ENCODE measurements at regions not wholly inside any gene's neighbourhood (a gene's known extent, or its start where the extent isn't known, plus 50 kb on each side); places are given as distances from the start of the nearest gene placed in this dataset.

- TF ChIP-seq, protein P1, sequence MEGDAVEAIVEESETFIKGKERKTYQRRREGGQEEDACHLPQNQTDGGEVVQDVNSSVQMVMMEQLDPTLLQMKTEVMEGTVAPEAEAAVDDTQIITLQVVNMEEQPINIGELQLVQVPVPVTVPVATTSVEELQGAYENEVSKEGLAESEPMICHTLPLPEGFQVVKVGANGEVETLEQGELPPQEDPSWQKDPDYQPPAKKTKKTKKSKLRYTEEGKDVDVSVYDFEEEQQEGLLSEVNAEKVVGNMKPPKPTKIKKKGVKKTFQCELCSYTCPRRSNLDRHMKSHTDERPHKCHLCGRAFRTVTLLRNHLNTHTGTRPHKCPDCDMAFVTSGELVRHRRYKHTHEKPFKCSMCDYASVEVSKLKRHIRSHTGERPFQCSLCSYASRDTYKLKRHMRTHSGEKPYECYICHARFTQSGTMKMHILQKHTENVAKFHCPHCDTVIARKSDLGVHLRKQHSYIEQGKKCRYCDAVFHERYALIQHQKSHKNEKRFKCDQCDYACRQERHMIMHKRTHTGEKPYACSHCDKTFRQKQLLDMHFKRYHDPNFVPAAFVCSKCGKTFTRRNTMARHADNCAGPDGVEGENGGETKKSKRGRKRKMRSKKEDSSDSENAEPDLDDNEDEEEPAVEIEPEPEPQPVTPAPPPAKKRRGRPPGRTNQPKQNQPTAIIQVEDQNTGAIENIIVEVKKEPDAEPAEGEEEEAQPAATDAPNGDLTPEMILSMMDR (IDR thresholded peaks at IDR 0.05; ENCODE audit: extremely low read depth, missing control alignments), result no peak
- no peak for DNase-seq (ENCODE audit: low spot score)
These were observed 245.7 kb downstream of the COL4A1 start for GRCh38 chr13:110061270-110061669.

DNA sequence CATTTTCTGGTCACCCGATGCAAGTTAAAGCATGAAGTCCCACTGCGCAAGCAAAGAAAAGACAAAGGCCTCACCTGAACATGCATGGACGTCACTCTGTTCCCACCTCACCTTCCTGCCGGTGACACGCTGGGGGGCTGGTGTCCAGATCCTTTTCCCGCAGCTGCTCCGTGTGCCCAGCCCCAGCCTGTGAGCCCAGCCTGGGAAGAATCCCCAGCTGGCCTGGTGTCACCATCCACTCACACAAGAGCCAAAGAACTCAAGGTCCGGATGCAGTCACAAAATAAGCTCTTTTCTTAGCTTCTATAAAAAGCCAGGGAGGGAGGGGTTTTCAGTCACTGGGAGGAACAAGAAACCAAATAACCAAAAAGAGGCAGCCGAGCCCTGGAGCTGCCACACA lies 249.9 kb downstream of the COL4A1 start:
- TF ChIP-seq, protein P1 (IDR thresholded peaks at IDR 0.05; ENCODE audit: extremely low read depth, missing control alignments), result no peak

GRCh38 chr13:110056640-110057039 lies 250.3 kb downstream of the COL4A1 start:
- no peak for DNase-seq (ENCODE audit: low spot score)
- TF ChIP-seq, protein P1 (IDR thresholded peaks at IDR 0.05; ENCODE audit: extremely low read depth, missing control alignments), result no peak

More for the DNA sequence above, 249.9 kb downstream of the COL4A1 start:
- DNase-seq (ENCODE audit: low spot score), result no peak

- TF ChIP-seq, protein P1 (IDR thresholded peaks at IDR 0.05; ENCODE audit: extremely low read depth, missing control alignments), result no peak
- peak; percentile 21 for DNase-seq (ENCODE audit: low spot score)
These were observed 251.9 kb downstream of the COL4A1 start for GRCh38 chr13:110055089-110055488.

- no peak for DNase-seq (ENCODE audit: low spot score)
- TF ChIP-seq, protein P1 (IDR thresholded peaks at IDR 0.05; ENCODE audit: extremely low read depth, missing control alignments), result no peak
These were observed 252.9 kb downstream of the COL4A1 start for GRCh38 chr13:110054041-110054440.

DNA sequence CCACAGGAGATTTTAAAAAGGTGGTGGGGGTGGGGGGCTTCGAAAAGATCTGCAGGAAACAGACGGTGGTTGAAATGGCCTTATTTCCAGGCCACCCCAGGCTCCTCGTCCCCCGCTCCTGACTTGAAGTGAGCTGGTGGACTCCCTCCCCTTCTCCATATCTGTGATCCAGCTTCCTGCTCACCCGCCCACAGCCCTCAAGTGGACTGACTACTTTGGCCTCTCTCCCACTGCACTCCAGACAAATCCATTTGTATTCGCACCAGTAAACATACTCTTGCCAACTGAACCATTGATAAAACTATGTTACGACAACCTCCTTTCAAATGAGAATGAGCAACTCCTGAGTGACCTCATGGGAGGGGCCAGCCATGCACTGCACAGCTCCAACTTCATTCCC lies 259.5 kb downstream of the COL4A1 start:
- DNase-seq (ENCODE audit: low spot score), result no peak
- TF ChIP-seq, protein P1 (IDR thresholded peaks at IDR 0.05; ENCODE audit: extremely low read depth, missing control alignments), result no peak

GRCh38 chr13:110046811-110047210 lies 260.1 kb downstream of the COL4A1 start:
- TF ChIP-seq, protein P1 (IDR thresholded peaks at IDR 0.05; ENCODE audit: extremely low read depth, missing control alignments), result no peak
- DNase-seq (ENCODE audit: low spot score), result no peak
